ENCODE measurements at regions not wholly inside any gene's neighbourhood (a gene's known extent, or its start where the extent isn't known, plus 50 kb on each side); places are given as distances from the start of the nearest gene placed in this dataset.

DNA sequence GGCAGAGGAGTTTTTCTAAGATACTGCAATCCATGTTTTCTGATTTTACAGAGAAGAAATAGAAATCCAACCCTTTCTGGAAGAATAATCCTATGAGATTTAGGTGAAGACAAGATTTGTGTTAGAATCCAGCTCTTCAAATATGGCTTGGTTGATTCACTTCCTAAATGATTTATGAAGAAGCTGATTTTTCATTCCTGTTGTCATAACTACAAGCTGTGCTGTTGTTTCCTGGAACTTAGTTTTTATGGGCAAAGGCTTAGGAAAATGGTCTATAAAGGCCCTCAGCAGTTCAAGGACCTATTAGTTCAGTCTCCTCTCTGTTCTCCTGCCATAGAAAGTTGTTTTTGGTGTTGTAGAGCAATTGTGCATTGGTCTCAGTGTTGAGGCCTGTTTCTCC lies 174.2 kb upstream of the FAM20A start:
- TF ChIP-seq NFIC (IDR thresholded peaks at IDR 0.05) (no peak), EP300 (IDR thresholded peaks at IDR 0.05; ENCODE audit: borderline replicate concordance) (no peak)

Measured in Ishikawa (cell line).